ENCODE measurements at regions not wholly inside any gene's neighbourhood (a gene's known extent, or its start where the extent isn't known, plus 50 kb on each side); places are given as distances from the start of the nearest gene placed in this dataset.

DNA sequence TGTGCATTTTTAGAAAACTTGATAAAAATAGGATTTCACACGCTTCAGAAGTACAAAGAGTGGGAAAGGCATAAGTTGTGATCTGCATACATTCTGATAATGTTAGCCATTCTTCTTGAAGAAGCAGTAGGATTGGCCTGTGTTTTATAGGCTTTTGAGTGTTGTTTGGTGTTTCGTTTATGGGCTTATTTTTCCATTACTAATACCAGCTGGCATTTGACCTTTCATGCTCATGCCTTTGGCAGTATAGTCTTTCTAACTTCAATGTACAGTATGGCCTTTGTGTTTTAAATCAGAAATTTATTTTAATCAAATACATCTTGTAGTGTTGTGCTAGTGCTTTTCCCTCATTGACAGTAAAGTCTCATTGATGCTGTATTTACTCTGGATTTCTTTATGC is 51.5 kb upstream of the SLC4A4 start:
- no peak for DNase-seq

- no peak for DNase-seq
These were observed 49.9 kb upstream of the SLC4A4 start for GRCh38 chr4:71288875-71289274.
